Endothelial cell of umbilical vein (primary cell): ENCODE measurements at regions not wholly inside any gene's neighbourhood (a gene's known extent, or its start where the extent isn't known, plus 50 kb on each side); places are given as distances from the start of the nearest gene placed in this dataset.

Experiments
- BruUV-seq: library from RNA; stranded (reverse); fragments of 400-500 nt; replicated peaks from 2 replicates; lab custom pipeline; 2021; lab: Mats Ljungman, UMichigan
- CTCF ChIA-PET: fragments of 300-600, 350-600 bp; sonication (Branson Sonifier 250); formaldehyde crosslinking; loops from one replicate; lab custom pipeline; 2021; ENCODE audit warnings: antibody characterized with exemption, inconsistent platforms; lab: Charles Lee
- POLR2A ChIA-PET: fragments of 300-600, 350-600 bp; sonication (Branson Sonifier 250); formaldehyde crosslinking; loops from one replicate; lab custom pipeline; 2021; ENCODE audit warnings: antibody characterized with exemption, inconsistent platforms; lab: Charles Lee
- DNase-seq: peaks from one replicate; pipeline ENCODE4 v3.0.0-alpha.2; 2011; ENCODE audit warnings: low read depth, low spot score
- FAIRE-seq: peaks from 2 replicates; lab custom pipeline; 2011; peaks lifted over from hg19 to GRCh38; lab: Jason Lieb, UNC
- H2AFZ ChIP-seq: 2 replicates; pipeline ENCODE4 v1.6.0; 2012; ENCODE audit warnings: low read depth, low read length, control low read depth, inconsistent platforms
- H3K27ac ChIP-seq: 2 replicates; pipeline ENCODE4 v1.5.1; 2011; ENCODE audit warnings: low read depth, mild to moderate bottlenecking, control low read depth, low read length, moderate library complexity; ENCODE audit not compliant: insufficient read depth
- H3K27me3 ChIP-seq, 2 experiments: 2 replicates each; pipeline versions ENCODE4 v1.6.0 to v1.6.1; 2011; ENCODE audit warnings: low read length in 2 of 2, mixed read lengths in 1 of 2; ENCODE audit not compliant: control insufficient read depth in 2 of 2, insufficient read depth in 2 of 2
- H3K36me3 ChIP-seq, 2 experiments: 2 replicates in 1 of 2; 3 replicates in 1 of 2; pipeline ENCODE4 v1.5.1; 2011; ENCODE audit warnings: low read length in 2 of 2, mild to moderate bottlenecking in 1 of 2, moderate library complexity in 1 of 2; ENCODE audit not compliant: control insufficient read depth in 2 of 2, insufficient read depth in 2 of 2; ENCODE audit errors: extremely low read depth in 1 of 2
- H3K4me1 ChIP-seq: 3 replicates; pipeline ENCODE4 v1.5.1; 2011; ENCODE audit warnings: mild to moderate bottlenecking, low read length; ENCODE audit not compliant: control insufficient read depth, insufficient read depth; ENCODE audit errors: extremely low read depth
- H3K4me2 ChIP-seq: 2 replicates; pipeline ENCODE4 v1.6.1; 2011; ENCODE audit warnings: low read length, control low read depth, mixed read lengths; ENCODE audit not compliant: insufficient read depth
- H3K4me3 ChIP-seq, 3 experiments: fragments of 200-600 bp in 1 of 3; sonication (generic), shearing (Covaris generic) in 1 of 3; replicated peaks in 1 of 3; 2 replicates each; pipeline ENCODE4 v1.5.1; 2011 to 2016; ENCODE audit warnings: control low read depth in 3 of 3, low read length in 3 of 3, mild to moderate bottlenecking in 2 of 3, inconsistent platforms in 1 of 3, low read depth in 1 of 3, moderate library complexity in 1 of 3; ENCODE audit not compliant: insufficient read depth in 1 of 3
- H3K79me2 ChIP-seq: 2 replicates; pipeline ENCODE4 v1.6.0; 2012; ENCODE audit warnings: low read length, inconsistent platforms; ENCODE audit not compliant: control insufficient read depth, insufficient read depth
- H3K9ac ChIP-seq: replicated peaks from 2 replicates; pipeline ENCODE3; 2011; ENCODE audit warnings: low read length, control low read depth; ENCODE audit not compliant: insufficient read depth; ENCODE audit errors: extremely low read depth
- H3K9me1 ChIP-seq: replicated peaks from 3 replicates; pipeline ENCODE4 v1.6.0; 2011; ENCODE audit warnings: mild to moderate bottlenecking, low read length; ENCODE audit not compliant: control insufficient read depth, insufficient read depth; ENCODE audit errors: extremely low read depth
- H3K9me3 ChIP-seq: replicated peaks from 2 replicates; pipeline ENCODE4 v1.5.1; 2012; ENCODE audit warnings: low read length, inconsistent platforms; ENCODE audit not compliant: control insufficient read depth, insufficient read depth
- H4K20me1 ChIP-seq: replicated peaks from 2 replicates; pipeline ENCODE3; 2011; ENCODE audit warnings: mild to moderate bottlenecking, low read length; ENCODE audit not compliant: control insufficient read depth, insufficient read depth; ENCODE audit errors: extremely low read depth
- EZH2 ChIP-seq: IDR thresholded peaks from 2 replicates; pipeline ENCODE4 v1.6.1; 2012; ENCODE audit warnings: borderline replicate concordance, low read depth, mild to moderate bottlenecking, moderate library complexity, low read length, inconsistent platforms; ENCODE audit not compliant: severe bottlenecking
- FOS ChIP-seq: IDR thresholded peaks from 2 replicates; pipeline ENCODE4 v1.6.1; 2011; ENCODE audit warnings: mild to moderate bottlenecking, low read length, moderate library complexity, borderline replicate concordance; ENCODE audit not compliant: insufficient read depth
- GATA2 ChIP-seq: IDR thresholded peaks from 2 replicates; pipeline ENCODE4 v1.7.0; 2011; ENCODE audit warnings: low read depth, mild to moderate bottlenecking, moderate library complexity, mixed read lengths, low read length; ENCODE audit not compliant: insufficient read length, insufficient read depth
- JUN ChIP-seq: IDR thresholded peaks from 2 replicates; pipeline ENCODE4 v1.6.1; 2011; ENCODE audit warnings: borderline replicate concordance, low read depth; ENCODE audit not compliant: insufficient read length, insufficient read depth
- MYC ChIP-seq: IDR thresholded peaks from one replicate; pipeline ENCODE4 v1.6.1; 2011; ENCODE audit warnings: mild to moderate bottlenecking, low read depth, low read length
- POLR2A ChIP-seq: IDR thresholded peaks from 2 replicates; pipeline ENCODE4 v1.6.1; 2012; ENCODE audit warnings: low read depth, mild to moderate bottlenecking, control low read depth, low read length
- POLR2AphosphoS5 ChIP-seq: IDR thresholded peaks from 2 replicates; pipeline ENCODE4 v1.6.1; 2012; ENCODE audit warnings: low read depth, mild to moderate bottlenecking, control low read depth, low read length, moderate library complexity; ENCODE audit not compliant: insufficient read depth
- dilution Hi-C: fragments of 300-500 bp; cut with MboI; formaldehyde crosslinking; loops from one replicate; pipeline ENCODE4 v1.15.0; 2019; ENCODE audit warnings: low sequenced_read_pairs; ENCODE audit not compliant: extremely low pct_ligation_motif_present
- intact Hi-C: fragments of 100-400 bp; cut with micrococcal nuclease; formaldehyde crosslinking; loops from one replicate; pipeline ENCODE4 v1.10.0; 2022
- TF ChIP-seq, protein P1 (sequence below): IDR thresholded peaks from 2 replicates; pipeline ENCODE4 v1.6.1; 2011; ENCODE audit not compliant: insufficient read depth, insufficient read length
- TF ChIP-seq, protein P2 (sequence below), 2 donors: IDR thresholded peaks; 1 replicate in 1 of 2; 2 replicates in 1 of 2; pipeline ENCODE4 v1.5.1; 2011; ENCODE audit warnings: low read length in 2 of 2, mild to moderate bottlenecking in 2 of 2, moderate library complexity in 2 of 2, control low read depth in 1 of 2, inconsistent platforms in 1 of 2, low read depth in 1 of 2; ENCODE audit not compliant: insufficient read depth in 1 of 2; ENCODE audit errors: extremely low read depth in 1 of 2

DNA sequence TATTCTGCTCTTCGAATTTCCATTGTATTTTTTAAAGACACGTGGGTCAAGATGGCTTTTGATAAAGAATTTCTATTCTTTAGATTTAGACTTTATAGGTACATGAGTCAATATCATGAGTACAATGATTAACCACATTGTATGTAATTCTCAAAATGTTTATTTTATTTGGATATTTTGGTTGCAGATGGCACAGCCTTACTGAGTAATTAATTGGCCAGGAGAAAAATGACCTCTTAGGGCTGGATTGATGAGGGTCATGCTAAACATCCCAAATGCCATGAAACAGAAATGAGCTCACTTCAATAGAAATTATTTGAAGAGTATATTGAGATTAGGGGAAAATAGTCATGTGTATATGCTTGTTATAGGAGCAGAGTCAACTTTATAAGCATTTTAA lies 131.2 kb upstream of the CCN2 start:
- ChIA-PET POLR2A (interaction anchor here (8.1 kb wide), 1 partner anchor 133 kb away, joined by 135 read pairs; the partner anchor contains the start of gene CCN2), CTCF (interaction anchor here (1.5 to 1.9 kb wide), 3 partner anchors 122 to 198 kb away, joined by 3 to 6 read pairs (median 5); no protein-coding TSS in a partner anchor)
- H3K4me2 ChIP-seq = no peak overlapping the region
- H3K4me3 ChIP-seq = no peak overlapping the region
- FAIRE-seq (no peak), DNase-seq (no peak)
- no peaks in the 10 kb centered on the region for H3K79me2 ChIP-seq
- no peaks in the 10 kb centered on the region for H3K9me1 ChIP-seq
- H3K36me3 ChIP-seq = no peaks in the 10 kb centered on the region
- no peaks in the 10 kb centered on the region for H3K27me3 ChIP-seq
- no peak overlapping the region for H3K27ac ChIP-seq
- H3K9me3 ChIP-seq = no peaks in the 10 kb centered on the region
- intact Hi-C loops = no loop called here
- dilution Hi-C loops = no loop called here
- H2AFZ ChIP-seq = no peak overlapping the region
- no peak overlapping the region for H3K9ac ChIP-seq
- TF ChIP-seq, protein P1, sequence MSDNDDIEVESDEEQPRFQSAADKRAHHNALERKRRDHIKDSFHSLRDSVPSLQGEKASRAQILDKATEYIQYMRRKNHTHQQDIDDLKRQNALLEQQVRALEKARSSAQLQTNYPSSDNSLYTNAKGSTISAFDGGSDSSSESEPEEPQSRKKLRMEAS = no peak
- H4K20me1 ChIP-seq = no peaks in the 10 kb centered on the region
- BruUV-seq = no TSS peak
- peaks cover 48% of the 10 kb centered on the region for H3K4me1 ChIP-seq

DNA sequence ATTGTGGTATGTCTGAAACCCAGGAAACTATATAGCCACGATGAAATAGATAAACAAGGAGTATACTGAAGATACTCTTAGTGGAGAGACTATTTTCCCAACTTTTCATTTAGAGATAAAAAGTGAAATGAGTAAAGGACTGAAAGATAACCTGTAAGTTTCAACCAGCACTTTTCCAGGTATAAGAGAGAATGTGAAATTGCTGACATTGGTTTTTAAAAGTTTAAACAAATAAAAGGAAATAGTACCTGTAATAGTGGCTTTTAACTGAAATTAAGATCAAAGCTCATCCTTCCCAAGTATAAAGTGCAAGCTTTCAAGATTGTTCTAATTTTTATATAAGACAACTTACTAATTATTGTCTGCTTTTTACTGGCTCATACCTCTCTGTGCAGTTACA lies 130.2 kb upstream of the CCN2 start:
- Histone ChIP-seq H3K4me2 (peak overlapping the region; percentile 21), H3K9me1 (no peaks in the 10 kb centered on the region), H3K79me2 (no peaks in the 10 kb centered on the region), H3K4me3 (no peak overlapping the region), H2AFZ (no peak overlapping the region), H3K27me3 (no peaks in the 10 kb centered on the region), H3K36me3 (no peaks in the 10 kb centered on the region), H3K4me1 (peaks cover 37% of the 10 kb centered on the region), H3K9ac (no peak overlapping the region), H4K20me1 (no peaks in the 10 kb centered on the region), H3K9me3 (no peaks in the 10 kb centered on the region), H3K27ac (no peak overlapping the region)
- no peak for TF ChIP-seq MYC
- TF ChIP-seq EZH2 = no peak
- no peak for TF ChIP-seq POLR2AphosphoS5
- TF ChIP-seq FOS = no peak
- no peak for TF ChIP-seq GATA2
- TF ChIP-seq POLR2A = no peak
- TF ChIP-seq JUN = no peak
- TF ChIP-seq, protein P2, sequence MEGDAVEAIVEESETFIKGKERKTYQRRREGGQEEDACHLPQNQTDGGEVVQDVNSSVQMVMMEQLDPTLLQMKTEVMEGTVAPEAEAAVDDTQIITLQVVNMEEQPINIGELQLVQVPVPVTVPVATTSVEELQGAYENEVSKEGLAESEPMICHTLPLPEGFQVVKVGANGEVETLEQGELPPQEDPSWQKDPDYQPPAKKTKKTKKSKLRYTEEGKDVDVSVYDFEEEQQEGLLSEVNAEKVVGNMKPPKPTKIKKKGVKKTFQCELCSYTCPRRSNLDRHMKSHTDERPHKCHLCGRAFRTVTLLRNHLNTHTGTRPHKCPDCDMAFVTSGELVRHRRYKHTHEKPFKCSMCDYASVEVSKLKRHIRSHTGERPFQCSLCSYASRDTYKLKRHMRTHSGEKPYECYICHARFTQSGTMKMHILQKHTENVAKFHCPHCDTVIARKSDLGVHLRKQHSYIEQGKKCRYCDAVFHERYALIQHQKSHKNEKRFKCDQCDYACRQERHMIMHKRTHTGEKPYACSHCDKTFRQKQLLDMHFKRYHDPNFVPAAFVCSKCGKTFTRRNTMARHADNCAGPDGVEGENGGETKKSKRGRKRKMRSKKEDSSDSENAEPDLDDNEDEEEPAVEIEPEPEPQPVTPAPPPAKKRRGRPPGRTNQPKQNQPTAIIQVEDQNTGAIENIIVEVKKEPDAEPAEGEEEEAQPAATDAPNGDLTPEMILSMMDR (IDR thresholded peaks at IDR 0.05; ENCODE audit: extremely low read depth in 1 of 2, insufficient read depth in 1 of 2, low read depth in 1 of 2, low read length in 2 of 2) = no peak
- TF ChIP-seq, protein P1 = no peak
- no TSS peak for BruUV-seq
- ChIA-PET POLR2A (interaction anchor here (8.1 kb wide), 1 partner anchor 132 kb away, joined by 135 read pairs; the partner anchor contains the start of gene CCN2), CTCF (interaction anchor here (0.8 kb wide), 1 partner anchor 20 kb away, joined by 3 read pairs; no protein-coding TSS in a partner anchor)
- DNase-seq = no peak
- dilution Hi-C loops = no loop called here
- intact Hi-C loops = no loop called here
- no peak for FAIRE-seq
